GM12878 (cell line): ENCODE measurements at regions not wholly inside any gene's neighbourhood (a gene's known extent, or its start where the extent isn't known, plus 50 kb on each side); places are given as distances from the start of the nearest gene placed in this dataset.

Experiments used
- BCL3 ChIP-seq: IDR thresholded peaks from 2 replicates; pipeline ENCODE4 v1.6.1; 2011; ENCODE audit warnings: borderline replicate concordance, low read depth, mild to moderate bottlenecking, moderate library complexity, low read length; ENCODE audit not compliant: insufficient read depth, poor library complexity, severe bottlenecking
- CREB1 ChIP-seq: IDR thresholded peaks from 2 replicates; pipeline ENCODE4 v1.6.1; 2012; ENCODE audit warnings: low read depth, mild to moderate bottlenecking, inconsistent platforms
- CTCF ChIP-seq, 3 experiments: IDR thresholded peaks in 2 of 3; conservative IDR thresholded peaks in 1 of 3; 2 replicates each; pipeline ENCODE4 v1.5.1; 2011; ENCODE audit warnings: low read depth in 3 of 3, low read length in 3 of 3, mild to moderate bottlenecking in 3 of 3, control low read depth in 2 of 3, moderate library complexity in 2 of 3, inconsistent platforms in 1 of 3, mixed read lengths in 1 of 3; ENCODE audit not compliant: control insufficient read depth in 2 of 3, insufficient read depth in 1 of 3; ENCODE audit errors: extremely low read depth in 1 of 3
- EP300 ChIP-seq, 2 experiments: fragments of 150-350 bp in 1 of 2; IDR thresholded peaks; 2 replicates each; pipeline ENCODE4 v1.6.1; 2011 to 2012; ENCODE audit warnings: low read depth in 2 of 2, low read length in 2 of 2, borderline replicate concordance in 1 of 2, improper control_type of control experiment in 1 of 2, inconsistent platforms in 1 of 2; ENCODE audit not compliant: control insufficient read depth in 1 of 2
- FOS ChIP-seq: IDR thresholded peaks from 3 replicates; pipeline ENCODE4 v1.6.1; 2011; ENCODE audit warnings: borderline replicate concordance; ENCODE audit not compliant: insufficient read length; ENCODE audit errors: extremely low read depth
- PAX5 ChIP-seq: IDR thresholded peaks from 2 replicates; pipeline ENCODE4 v1.6.1; 2011; ENCODE audit warnings: low read depth, low read length, borderline replicate concordance
- RELA ChIP-seq: fragments of 450-650 bp; IDR thresholded peaks from 2 replicates; pipeline ENCODE4 v1.8.0; 2014; ENCODE audit warnings: borderline replicate concordance; ENCODE audit not compliant: partially characterized antibody
- SUPT20H ChIP-seq: IDR thresholded peaks from 2 replicates; pipeline ENCODE4 v1.6.1; 2011; ENCODE audit warnings: low read depth, mild to moderate bottlenecking, low read length, moderate library complexity, borderline replicate concordance; ENCODE audit not compliant: control insufficient read depth

GRCh38 chr6:169118346-169118830 lies 135.3 kb downstream of the THBS2 start:
- TF ChIP-seq PAX5, result no peak
- no peak for TF ChIP-seq CREB1
- TF ChIP-seq CTCF (IDR thresholded peaks at IDR 0.05 in 2 of 3, conservative IDR thresholded peaks at IDR 0.05 in 1 of 3; ENCODE audit: control insufficient read depth in 2 of 3, extremely low read depth in 1 of 3, insufficient read depth in 1 of 3, low read depth in 3 of 3, low read length in 3 of 3), result no peak
- no peak for TF ChIP-seq SUPT20H
- TF ChIP-seq BCL3, result no peak
- no peak for TF ChIP-seq FOS
- TF ChIP-seq RELA, result no peak
- no peak for TF ChIP-seq EP300 (IDR thresholded peaks at IDR 0.05; ENCODE audit: borderline replicate concordance in 1 of 2, control insufficient read depth in 1 of 2, low read depth in 2 of 2, low read length in 2 of 2)
